Progenitor cell of endocrine pancreas (in vitro differentiated cells): ENCODE measurements at regions not wholly inside any gene's neighbourhood (a gene's known extent, or its start where the extent isn't known, plus 50 kb on each side); places are given as distances from the start of the nearest gene placed in this dataset. TPM values are rescaled to one million over a fixed set of nuclear protein-coding genes. Genes with fewer than 3 reads are reported as not detected.

Source experiments
- DNase-seq: peaks from one replicate; pipeline ENCODE4 v3.0.0; 2021; ENCODE audit warnings: low spot score; ENCODE audit not compliant: unreplicated experiment
- H3K27ac Mint-ChIP-seq: 2 replicates; pipeline ENCODE4 v1.8.0; 2021; ENCODE audit warnings: mild to moderate bottlenecking, moderate library complexity, mixed read lengths
- H3K27me3 Mint-ChIP-seq: 2 replicates; pipeline ENCODE4 v1.8.0; 2021; ENCODE audit warnings: mixed read lengths
- H3K36me3 Mint-ChIP-seq: 2 replicates; pipeline ENCODE4 v1.8.0; 2022; ENCODE audit warnings: mixed read lengths; ENCODE audit not compliant: insufficient read depth
- H3K4me1 Mint-ChIP-seq: 2 replicates; pipeline ENCODE4 v1.8.0; 2021; ENCODE audit warnings: low read depth, mixed read lengths
- H3K4me3 Mint-ChIP-seq: 2 replicates; pipeline ENCODE4 v1.8.0; 2021; ENCODE audit warnings: low read depth, mild to moderate bottlenecking, moderate library complexity, mixed read lengths
- H3K9me3 Mint-ChIP-seq: 2 replicates; pipeline ENCODE4 v1.8.0; 2021; ENCODE audit warnings: low read depth, mixed read lengths
- CTCF ChIP-seq: fragments of 200-600 bp; sonication (generic); IDR thresholded peaks from one replicate; pipeline ENCODE4 v1.5.0; 2021; ENCODE audit warnings: antibody characterized with exemption, mild to moderate bottlenecking; ENCODE audit not compliant: unreplicated experiment
- microRNA-seq: library from miRNA; unstranded; fragments of <30 nt; microRNA quantifications from one replicate; pipeline ENCODE4 v1.1.0, GENCODE V29; 2020; ENCODE audit warnings: borderline number of aligned reads; ENCODE audit not compliant: unreplicated experiment

- Mint-ChIP-seq H3K27ac (no peak overlapping the region), H3K27me3 (peaks cover 6% of the 10 kb centered on the region), H3K9me3 (peaks cover 5% of the 10 kb centered on the region), H3K4me1 (peaks cover 2% of the 10 kb centered on the region), H3K36me3 (no peaks in the 10 kb centered on the region), H3K4me3 (no peak overlapping the region)
- no peak for DNase-seq
- no peak for TF ChIP-seq CTCF
Observed at GRCh38 chr15:62992302-62992701, 50.2 kb upstream of the TPM1 start.

Small RNA genes in the stretch of these regions (microRNA-seq; reads per million reads assigned to microRNA genes)
- gene MIR190A (412 reads per million, percentile 70 among the genes with 10 or more reads in this experiment), gene MIR6085 (not detected), gene MIR8067 (not detected)
